Stimulated activated naive CD8-positive, alpha-beta T cell treated with anti-CD3 and anti-CD28 coated beads, Interleukin-15, Interleukin-2, amounts not matched to agents 100 ng/mL and 50 ng/mL, for 24 hours (primary cell): ENCODE measurements at regions not wholly inside any gene's neighbourhood (a gene's known extent, or its start where the extent isn't known, plus 50 kb on each side); places are given as distances from the start of the nearest gene placed in this dataset.

Experiments
- H3K27ac Mint-ChIP-seq: one replicate; pipeline ENCODE4 v1.8.0; 2021; ENCODE audit warnings: mild to moderate bottlenecking, mixed read lengths
- H3K27me3 Mint-ChIP-seq: one replicate; pipeline ENCODE4 v1.8.0; 2021; ENCODE audit warnings: mixed read lengths
- H3K36me3 Mint-ChIP-seq: one replicate; pipeline ENCODE4 v1.8.0; 2021; ENCODE audit warnings: low read depth, mixed read lengths
- H3K4me1 Mint-ChIP-seq: one replicate; pipeline ENCODE4 v1.8.0; 2021; ENCODE audit warnings: low read depth, mixed read lengths
- H3K4me3 Mint-ChIP-seq: one replicate; pipeline ENCODE4 v1.8.0; 2021; ENCODE audit warnings: mild to moderate bottlenecking, mixed read lengths
- H3K9me3 Mint-ChIP-seq: one replicate; pipeline ENCODE4 v1.8.0; 2021; ENCODE audit warnings: mixed read lengths

DNA sequence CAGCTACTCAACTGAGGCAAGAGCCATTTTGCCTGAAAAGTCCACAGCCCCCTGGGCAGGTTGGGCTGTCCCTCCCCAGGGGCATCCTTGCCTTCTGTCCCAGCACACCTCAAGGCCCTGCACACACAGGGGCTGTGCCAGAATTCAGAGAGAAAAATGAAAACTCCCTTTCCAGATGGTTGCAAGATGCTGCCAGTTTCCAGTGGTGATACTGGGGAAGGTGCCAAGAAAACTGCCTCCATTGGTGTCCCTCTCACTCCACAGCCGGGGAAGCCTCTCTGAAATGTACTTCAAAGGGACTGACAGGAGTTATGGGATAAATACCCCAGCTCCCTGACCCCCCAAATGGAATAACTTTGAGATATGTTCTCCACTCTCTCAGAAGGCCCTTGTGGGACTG is 154.2 kb upstream of the MAFB start:
- no peak overlapping the region for H3K4me3 Mint-ChIP-seq
- no peak overlapping the region for H3K27ac Mint-ChIP-seq
- H3K27me3 Mint-ChIP-seq, result peaks cover 5% of the 10 kb centered on the region
- no peaks in the 10 kb centered on the region for H3K9me3 Mint-ChIP-seq
- no peaks in the 10 kb centered on the region for H3K36me3 Mint-ChIP-seq
- no peaks in the 10 kb centered on the region for H3K4me1 Mint-ChIP-seq

DNA sequence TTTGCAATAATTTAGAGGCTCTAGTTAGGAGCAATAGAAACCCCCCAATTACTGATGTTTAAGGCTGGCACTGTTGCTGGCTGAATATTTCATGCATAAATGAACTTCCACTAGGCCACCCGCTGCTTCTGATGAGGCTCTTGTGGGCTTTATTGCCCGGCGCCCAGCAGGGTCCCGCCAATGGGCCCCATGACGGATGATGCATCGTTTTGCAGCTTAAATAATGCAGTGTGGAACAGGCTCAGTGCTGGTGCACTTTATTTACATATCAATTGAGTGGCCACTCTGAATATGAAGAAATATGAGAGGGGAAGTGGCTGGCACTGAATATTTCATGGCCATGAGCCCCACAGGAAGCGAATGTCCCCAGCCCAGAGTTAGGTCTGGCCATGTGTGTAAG is 155.3 kb upstream of the MAFB start:
- Mint-ChIP-seq H3K9me3 (no peaks in the 10 kb centered on the region), H3K27ac (no peak overlapping the region), H3K4me3 (no peak overlapping the region), H3K27me3 (peaks cover 5% of the 10 kb centered on the region), H3K36me3 (no peaks in the 10 kb centered on the region), H3K4me1 (no peaks in the 10 kb centered on the region)

DNA sequence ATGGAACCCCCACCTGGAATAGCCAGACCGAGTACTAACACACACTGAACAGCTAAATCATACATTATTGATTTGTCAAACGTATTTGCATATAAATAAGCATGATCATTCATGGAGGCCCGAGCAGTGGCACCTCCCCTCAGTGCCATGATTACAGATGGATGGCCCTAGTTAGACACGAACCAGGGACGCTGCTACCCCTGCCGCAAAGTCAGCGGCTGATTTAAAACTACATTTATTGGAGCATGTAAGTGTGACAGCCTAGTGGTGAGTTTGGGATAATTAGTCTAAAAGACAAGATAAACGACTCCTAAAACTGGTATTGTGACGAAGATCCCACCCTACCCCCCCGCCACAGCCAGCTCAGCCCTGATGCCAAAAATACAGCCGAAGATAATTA is 159.1 kb upstream of the MAFB start:
- H3K9me3 Mint-ChIP-seq, result no peaks in the 10 kb centered on the region
- no peak overlapping the region for H3K4me3 Mint-ChIP-seq
- H3K27ac Mint-ChIP-seq, result no peak overlapping the region
- no peaks in the 10 kb centered on the region for H3K27me3 Mint-ChIP-seq
- H3K36me3 Mint-ChIP-seq, result no peaks in the 10 kb centered on the region
- no peaks in the 10 kb centered on the region for H3K4me1 Mint-ChIP-seq

DNA sequence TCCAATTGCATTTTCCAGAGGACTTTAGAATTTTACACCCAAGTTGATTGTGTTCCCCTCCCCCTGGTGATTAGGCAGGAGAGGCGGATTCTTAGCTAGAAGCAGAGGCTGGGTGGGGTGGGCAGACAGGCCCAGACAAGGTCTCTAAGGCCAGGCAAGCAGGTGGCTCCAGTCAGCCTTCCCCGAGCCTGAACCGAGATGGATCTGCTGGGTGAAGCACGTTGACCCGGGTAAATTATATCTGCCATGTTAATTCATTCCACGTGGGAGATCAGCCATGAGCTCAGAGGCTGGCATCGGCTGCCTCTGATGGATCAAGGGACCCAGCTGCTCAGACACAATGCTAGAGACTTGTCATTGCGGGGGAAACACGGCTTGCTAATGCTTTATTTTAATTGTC is 159.5 kb upstream of the MAFB start:
- H3K4me3 Mint-ChIP-seq, result no peak overlapping the region
- H3K36me3 Mint-ChIP-seq, result no peaks in the 10 kb centered on the region
- no peaks in the 10 kb centered on the region for H3K9me3 Mint-ChIP-seq
- H3K27ac Mint-ChIP-seq, result no peak overlapping the region
- no peaks in the 10 kb centered on the region for H3K27me3 Mint-ChIP-seq
- H3K4me1 Mint-ChIP-seq, result no peaks in the 10 kb centered on the region

DNA sequence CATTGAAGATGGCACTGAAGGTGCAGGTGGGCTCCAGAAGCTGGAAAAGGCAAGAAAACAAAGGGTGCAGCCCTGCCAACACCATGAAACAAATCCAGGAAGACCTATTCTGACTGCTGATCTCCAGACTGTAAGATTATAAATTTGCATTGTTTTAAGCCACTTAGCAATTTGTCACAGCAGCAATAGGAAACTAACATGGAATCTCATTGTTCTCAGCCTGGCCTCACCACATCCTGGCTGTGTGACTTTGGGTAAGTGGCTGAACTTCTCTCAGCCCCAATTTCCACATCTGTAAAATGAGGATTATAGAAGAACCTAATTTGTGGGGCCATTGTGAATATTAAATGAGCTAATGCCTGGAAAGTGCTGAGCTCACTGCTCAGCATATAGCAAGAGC is 160.4 kb upstream of the MAFB start:
- Mint-ChIP-seq H3K4me1 (no peaks in the 10 kb centered on the region), H3K9me3 (no peaks in the 10 kb centered on the region), H3K36me3 (no peaks in the 10 kb centered on the region), H3K27ac (no peak overlapping the region), H3K27me3 (no peaks in the 10 kb centered on the region), H3K4me3 (no peak overlapping the region)

DNA sequence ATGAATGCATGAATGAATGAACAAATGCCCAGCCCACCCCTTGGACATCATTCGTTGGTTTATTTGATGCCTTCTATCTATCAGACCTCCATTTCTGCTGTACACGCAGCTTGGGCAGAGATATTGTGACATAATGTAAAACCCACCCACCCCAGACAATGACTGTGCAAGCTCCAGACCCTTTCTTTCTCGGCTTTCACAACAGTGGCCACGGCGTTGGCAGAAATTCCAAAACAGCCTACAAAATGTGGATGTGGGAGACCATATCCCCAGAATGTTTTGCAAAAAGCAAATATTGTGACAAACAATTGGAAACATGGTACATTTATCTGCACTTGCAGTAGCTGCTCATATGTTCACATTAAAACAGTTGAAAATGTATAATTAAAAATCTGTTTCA is 162.0 kb upstream of the MAFB start:
- H3K27ac Mint-ChIP-seq, result no peak overlapping the region
- H3K4me3 Mint-ChIP-seq, result no peak overlapping the region
- no peaks in the 10 kb centered on the region for H3K27me3 Mint-ChIP-seq
- H3K9me3 Mint-ChIP-seq, result no peaks in the 10 kb centered on the region
- no peaks in the 10 kb centered on the region for H3K36me3 Mint-ChIP-seq
- H3K4me1 Mint-ChIP-seq, result no peaks in the 10 kb centered on the region

DNA sequence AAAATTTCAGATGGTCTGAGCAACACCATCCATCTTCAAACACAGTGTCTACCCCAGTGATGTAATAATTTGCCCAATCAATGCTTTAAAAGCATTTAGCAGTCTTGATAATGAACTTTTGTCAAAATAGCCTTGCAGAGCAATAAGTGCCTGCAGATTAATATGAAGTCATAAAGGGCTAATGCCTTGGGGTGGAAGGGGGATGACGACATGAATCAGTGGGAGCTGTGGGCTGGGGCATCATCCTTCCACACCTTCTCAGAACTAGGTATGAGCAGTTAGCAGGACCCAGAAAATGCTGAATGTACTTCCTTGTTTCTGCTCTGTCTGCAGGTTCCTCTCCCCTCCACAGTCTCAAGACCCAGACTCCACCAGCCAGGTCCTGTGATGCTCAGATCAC is 166.2 kb upstream of the MAFB start:
- H3K36me3 Mint-ChIP-seq, result no peaks in the 10 kb centered on the region
- no peak overlapping the region for H3K4me3 Mint-ChIP-seq
- no peak overlapping the region for H3K27ac Mint-ChIP-seq
- H3K9me3 Mint-ChIP-seq, result no peaks in the 10 kb centered on the region
- H3K4me1 Mint-ChIP-seq, result no peaks in the 10 kb centered on the region
- no peaks in the 10 kb centered on the region for H3K27me3 Mint-ChIP-seq

DNA sequence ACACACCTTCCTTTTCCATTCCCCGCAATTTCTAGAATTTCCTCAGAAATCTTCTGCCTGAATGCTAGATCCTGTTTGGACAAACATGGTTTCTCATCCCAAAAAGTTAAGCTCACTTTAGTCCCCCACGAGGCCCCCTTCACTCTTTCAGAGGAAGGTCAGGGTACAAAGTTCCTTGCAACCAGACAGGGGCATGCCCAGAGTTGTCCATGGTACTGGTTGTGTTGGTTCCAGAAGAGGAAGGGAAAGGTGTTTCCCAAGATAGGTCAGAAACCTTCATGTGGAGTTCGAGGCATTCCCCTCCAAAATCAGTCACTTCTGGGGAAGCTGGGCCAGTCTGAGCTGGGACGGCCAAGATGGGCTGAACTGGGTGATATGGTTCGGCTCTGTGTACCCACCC is 167.6 kb upstream of the MAFB start:
- no peak overlapping the region for H3K27ac Mint-ChIP-seq

DNA sequence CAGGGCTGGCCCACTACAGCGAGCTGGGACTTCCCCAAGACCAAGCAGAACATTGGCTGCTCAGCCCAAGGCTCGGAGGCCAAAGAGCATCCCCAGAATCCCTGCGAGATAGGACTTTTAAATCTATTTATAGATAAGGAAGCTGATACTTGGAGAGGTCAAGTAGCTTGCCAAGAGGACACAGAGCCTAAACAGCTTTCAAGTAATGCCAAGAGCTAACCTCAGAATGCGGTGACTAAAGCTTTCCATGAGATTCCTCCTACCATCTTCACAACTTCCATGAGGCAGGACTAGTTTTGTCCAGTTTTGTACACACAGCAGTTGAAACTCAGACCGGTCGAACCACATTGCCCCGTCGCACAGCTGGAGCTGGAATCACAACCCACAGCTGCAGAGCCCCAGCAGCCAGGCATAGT is 168.1 kb upstream of the TOP1 start:
- Mint-ChIP-seq H3K4me3 (no peak overlapping the region), H3K27ac (no peak overlapping the region), H3K27me3 (no peaks in the 10 kb centered on the region), H3K36me3 (no peaks in the 10 kb centered on the region), H3K4me1 (no peaks in the 10 kb centered on the region), H3K9me3 (no peaks in the 10 kb centered on the region)

More for the DNA sequence above, 167.6 kb upstream of the MAFB start:
- H3K27me3 Mint-ChIP-seq, result no peaks in the 10 kb centered on the region
- H3K4me1 Mint-ChIP-seq, result no peaks in the 10 kb centered on the region
- no peaks in the 10 kb centered on the region for H3K36me3 Mint-ChIP-seq
- H3K9me3 Mint-ChIP-seq, result no peaks in the 10 kb centered on the region
- no peak overlapping the region for H3K4me3 Mint-ChIP-seq

DNA sequence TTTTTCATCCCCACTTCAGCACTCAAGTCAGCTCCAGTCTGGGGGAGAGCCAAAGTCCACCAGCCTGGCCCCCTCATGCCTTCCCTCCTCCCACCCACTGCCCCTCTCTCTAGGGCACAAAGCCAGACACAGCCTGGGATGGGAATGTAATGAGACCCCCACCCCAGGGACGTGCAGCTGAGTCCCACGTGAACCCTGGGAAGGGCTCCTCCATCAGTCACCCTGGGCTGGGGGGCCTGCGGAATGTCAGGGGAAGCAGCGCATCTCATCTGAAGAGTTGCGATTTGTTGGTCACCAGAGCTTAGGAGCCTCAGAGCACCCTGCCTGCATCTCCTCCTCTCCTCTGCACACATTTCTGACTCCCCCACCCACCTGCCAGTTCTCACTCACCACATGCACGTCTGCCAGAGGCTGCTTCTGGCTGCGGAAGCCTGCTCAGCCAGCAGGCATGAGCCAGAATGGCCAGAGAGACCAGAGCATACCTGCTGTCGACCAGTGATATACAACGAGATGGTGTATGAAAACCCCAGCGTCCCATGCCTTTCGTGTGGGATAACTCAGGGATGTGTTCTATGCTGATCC is 167.1 kb upstream of the TOP1 start:
- Mint-ChIP-seq H3K4me1 (no peaks in the 10 kb centered on the region), H3K9me3 (no peaks in the 10 kb centered on the region), H3K4me3 (no peak overlapping the region), H3K27me3 (no peaks in the 10 kb centered on the region), H3K36me3 (no peaks in the 10 kb centered on the region), H3K27ac (no peak overlapping the region)

DNA sequence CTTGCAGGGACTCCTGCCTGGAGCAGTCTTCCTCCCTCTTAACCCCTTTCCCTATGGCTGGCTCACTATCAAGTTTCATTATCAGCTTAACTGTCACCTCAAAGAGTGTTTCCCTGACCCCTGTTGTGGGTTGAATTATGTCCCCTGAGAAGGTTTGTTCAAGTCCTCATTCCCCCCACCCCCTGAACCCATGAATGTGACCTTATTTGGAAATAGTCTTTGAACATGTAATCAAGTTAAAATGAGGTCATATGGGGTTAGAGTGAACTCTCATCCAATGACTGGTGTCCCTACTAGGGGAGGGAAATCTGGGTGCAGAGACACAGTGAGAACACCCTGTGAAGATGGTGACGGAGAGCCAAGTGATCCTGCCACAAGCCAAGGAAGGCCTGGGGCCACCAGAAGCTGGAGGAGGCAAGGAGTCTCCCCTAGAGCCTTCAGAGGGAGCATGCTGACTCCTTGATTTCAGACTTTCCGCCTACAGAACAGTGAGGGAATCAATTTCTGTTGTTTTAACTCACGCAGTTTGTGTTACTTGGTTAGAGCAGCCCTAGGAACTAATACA is 165.2 kb upstream of the TOP1 start:
- H3K27me3 Mint-ChIP-seq, result no peaks in the 10 kb centered on the region
- H3K27ac Mint-ChIP-seq, result no peak overlapping the region
- H3K36me3 Mint-ChIP-seq, result no peaks in the 10 kb centered on the region
- H3K4me1 Mint-ChIP-seq, result no peaks in the 10 kb centered on the region
- no peak overlapping the region for H3K4me3 Mint-ChIP-seq
- no peaks in the 10 kb centered on the region for H3K9me3 Mint-ChIP-seq

DNA sequence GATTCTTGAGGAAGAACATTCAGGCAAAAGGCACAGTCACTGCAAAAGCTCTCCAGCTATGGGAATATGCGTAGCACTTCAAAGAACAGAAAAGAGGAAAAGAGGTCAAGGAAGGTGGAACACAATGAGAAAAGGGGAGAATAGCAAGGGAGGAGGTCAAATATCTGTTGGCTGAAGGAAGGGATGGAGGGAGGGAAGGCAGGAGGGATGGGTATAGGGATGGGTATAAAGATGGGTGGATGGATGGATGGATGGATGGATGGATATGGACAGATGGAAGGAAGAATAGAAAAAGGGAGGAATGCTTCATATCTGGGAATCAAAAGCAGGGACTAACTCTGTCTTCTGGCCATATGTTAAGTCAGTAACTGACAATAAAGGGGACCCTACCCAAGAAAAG is 164.2 kb upstream of the TOP1 start:
- Mint-ChIP-seq H3K4me3 (no peak overlapping the region), H3K27me3 (no peaks in the 10 kb centered on the region), H3K4me1 (no peaks in the 10 kb centered on the region), H3K9me3 (no peaks in the 10 kb centered on the region), H3K27ac (no peak overlapping the region), H3K36me3 (no peaks in the 10 kb centered on the region)

DNA sequence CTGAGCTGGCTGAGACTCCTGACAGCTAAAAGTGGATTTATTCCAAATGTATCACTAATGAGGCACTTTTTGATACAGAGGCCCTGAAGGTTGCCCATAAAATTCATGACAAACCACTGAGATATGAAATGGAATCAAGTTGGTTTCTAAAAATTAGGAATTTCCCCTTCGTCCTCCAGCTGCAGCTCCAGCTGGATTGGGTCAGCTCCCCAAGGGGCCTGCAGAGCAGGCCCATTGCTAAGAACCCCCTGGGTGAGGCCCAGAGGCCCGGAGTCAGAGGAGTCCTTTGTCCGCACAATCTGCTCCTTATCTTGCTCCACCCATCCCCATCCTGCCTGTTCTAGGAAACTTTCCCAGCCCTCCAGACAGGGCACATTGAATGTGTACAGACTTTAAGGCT is 163.5 kb upstream of the TOP1 start:
- Mint-ChIP-seq H3K4me1 (no peaks in the 10 kb centered on the region), H3K4me3 (no peak overlapping the region), H3K9me3 (no peaks in the 10 kb centered on the region), H3K36me3 (no peaks in the 10 kb centered on the region), H3K27ac (no peak overlapping the region), H3K27me3 (no peaks in the 10 kb centered on the region)

DNA sequence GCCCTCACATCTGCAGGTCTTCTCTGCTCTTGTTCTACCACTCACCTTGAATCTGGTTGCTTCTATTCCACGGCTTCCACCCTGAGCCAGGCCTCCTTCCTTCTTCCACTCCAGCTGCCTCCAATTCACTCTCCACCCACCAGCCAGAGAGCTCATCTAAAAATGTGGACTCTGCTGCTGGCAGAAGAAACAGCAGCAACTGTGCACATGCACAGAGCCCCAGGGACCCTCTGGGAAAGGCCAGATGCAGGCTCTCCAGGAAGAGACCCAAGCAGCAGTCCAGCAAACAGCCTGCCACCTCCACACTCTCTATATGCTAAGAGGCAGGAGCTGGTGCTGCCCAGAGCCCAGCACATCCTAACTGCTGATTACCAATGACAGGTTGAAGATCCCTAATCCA is 162.6 kb upstream of the TOP1 start:
- Mint-ChIP-seq H3K9me3 (no peaks in the 10 kb centered on the region), H3K36me3 (no peaks in the 10 kb centered on the region), H3K27ac (no peak overlapping the region)

DNA sequence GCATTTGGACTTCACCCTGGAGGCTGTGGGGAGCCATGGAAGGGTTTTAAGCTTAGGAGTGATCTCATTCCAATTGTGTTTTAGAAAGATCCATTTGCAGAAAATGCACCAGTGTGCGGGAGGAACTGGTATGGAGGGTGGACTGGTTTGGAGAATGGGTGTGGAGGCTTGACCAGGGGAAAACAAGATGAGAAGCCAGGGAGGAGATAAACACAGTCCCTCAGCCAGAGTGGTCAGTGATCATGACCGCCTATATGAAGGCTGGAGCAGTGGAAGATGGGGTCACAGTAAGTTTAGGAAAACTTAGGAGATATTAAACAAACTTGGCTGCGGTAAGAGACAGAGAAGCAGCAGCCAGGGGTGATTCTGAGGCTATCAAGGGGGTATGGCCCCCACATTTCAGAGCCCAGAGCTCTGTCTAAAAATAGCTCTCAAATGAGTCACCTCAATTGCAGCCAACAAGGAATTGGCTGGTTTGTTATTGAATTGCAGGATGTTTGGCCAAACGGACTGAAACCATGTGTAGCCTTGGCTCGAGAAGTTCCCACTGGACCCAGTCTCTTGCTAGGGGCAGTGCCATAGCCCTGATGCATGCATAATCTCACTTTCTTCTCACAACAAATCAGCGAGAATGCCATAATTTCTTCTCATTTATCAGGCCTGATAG is 159.9 kb upstream of the TOP1 start:
- Mint-ChIP-seq H3K36me3 (no peaks in the 10 kb centered on the region), H3K4me1 (no peaks in the 10 kb centered on the region), H3K27ac (no peak overlapping the region), H3K9me3 (no peaks in the 10 kb centered on the region), H3K27me3 (no peaks in the 10 kb centered on the region), H3K4me3 (no peak overlapping the region)

More for the DNA sequence above, 162.6 kb upstream of the TOP1 start:
- Mint-ChIP-seq H3K4me3 (no peak overlapping the region), H3K27me3 (no peaks in the 10 kb centered on the region), H3K4me1 (no peaks in the 10 kb centered on the region)
